Erythroblast (primary cell): ENCODE measurements at regions not wholly inside any gene's neighbourhood (a gene's known extent, or its start where the extent isn't known, plus 50 kb on each side); places are given as distances from the start of the nearest gene placed in this dataset.
"Not testable (repeated sequence)": the region's sequence is repeated elsewhere in the genome, so short reads cannot be mapped to it uniquely, and the experiment has no call there.

Experiments used
- DNase-seq, 2 experiments: peaks; one replicate each; lab custom pipeline; 2025; lab: John Stamatoyannopoulos, UW
- GATA1 ChIP-seq: IDR thresholded peaks from 2 replicates; pipeline ENCODE4 v1.6.1; 2011; ENCODE audit warnings: low read depth, mild to moderate bottlenecking, control low read depth, low read length, moderate library complexity
- POLR2A ChIP-seq: IDR thresholded peaks from 2 replicates; pipeline ENCODE4 v1.6.1; 2011; ENCODE audit warnings: mild to moderate bottlenecking, low read length

- no peak for DNase-seq
- TF ChIP-seq GATA1 (no peak), POLR2A (no peak)
Observed at GRCh38 chr13:80086304-80086721, 254.6 kb downstream of the SPRY2 start.

- DNase-seq = no peak
- TF ChIP-seq POLR2A = no peak
- no peak for TF ChIP-seq GATA1
Observed at GRCh38 chr13:80083853-80084676, 256.9 kb downstream of the SPRY2 start.

DNA sequence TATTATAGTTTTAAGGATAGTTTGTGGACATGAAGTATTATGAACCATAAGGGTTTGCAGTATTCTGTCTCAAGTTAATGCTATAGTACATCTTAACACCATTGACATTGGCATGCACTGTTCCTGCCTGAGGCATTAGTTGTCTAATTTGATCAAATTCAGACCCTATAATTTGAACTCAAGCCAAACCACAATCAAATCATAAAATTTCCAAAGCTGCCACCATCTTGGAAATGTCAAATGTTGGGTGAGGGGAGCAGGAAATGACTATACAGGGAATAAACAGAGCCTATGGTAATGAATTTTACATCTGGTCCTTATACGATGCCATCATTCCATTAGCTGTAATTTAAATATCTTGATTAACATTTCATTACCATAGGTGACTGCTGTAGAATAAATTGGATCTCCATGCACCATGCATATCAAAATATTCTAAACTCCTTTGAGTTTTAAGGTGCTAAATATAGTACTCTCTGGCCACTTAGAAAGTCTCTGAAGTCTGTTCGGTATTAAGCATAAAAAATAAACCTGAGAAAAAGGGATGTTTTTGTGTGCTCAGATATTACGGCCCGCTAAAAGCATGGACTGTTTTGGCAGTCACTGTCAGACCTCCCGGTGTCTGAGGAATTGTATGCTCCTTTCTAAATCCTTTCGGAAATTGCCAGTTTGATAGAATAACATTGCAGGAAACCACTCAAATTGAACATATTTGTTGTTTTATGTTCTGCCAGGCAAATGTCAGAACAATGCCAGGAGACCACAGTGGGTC, 257.7 kb downstream of the SPRY2 start:
- TF ChIP-seq POLR2A (no peak), GATA1 (no peak)
- no peak for DNase-seq

GRCh38 chr13:80082396-80083080, 258.4 kb downstream of the SPRY2 start:
- DNase-seq = no peak
- TF ChIP-seq POLR2A = no peak
- TF ChIP-seq GATA1 = no peak

GRCh38 chr13:80074811-80075210, 266.1 kb downstream of the SPRY2 start:
- TF ChIP-seq POLR2A = no peak
- TF ChIP-seq GATA1 = no peak
- no peak for DNase-seq

DNA sequence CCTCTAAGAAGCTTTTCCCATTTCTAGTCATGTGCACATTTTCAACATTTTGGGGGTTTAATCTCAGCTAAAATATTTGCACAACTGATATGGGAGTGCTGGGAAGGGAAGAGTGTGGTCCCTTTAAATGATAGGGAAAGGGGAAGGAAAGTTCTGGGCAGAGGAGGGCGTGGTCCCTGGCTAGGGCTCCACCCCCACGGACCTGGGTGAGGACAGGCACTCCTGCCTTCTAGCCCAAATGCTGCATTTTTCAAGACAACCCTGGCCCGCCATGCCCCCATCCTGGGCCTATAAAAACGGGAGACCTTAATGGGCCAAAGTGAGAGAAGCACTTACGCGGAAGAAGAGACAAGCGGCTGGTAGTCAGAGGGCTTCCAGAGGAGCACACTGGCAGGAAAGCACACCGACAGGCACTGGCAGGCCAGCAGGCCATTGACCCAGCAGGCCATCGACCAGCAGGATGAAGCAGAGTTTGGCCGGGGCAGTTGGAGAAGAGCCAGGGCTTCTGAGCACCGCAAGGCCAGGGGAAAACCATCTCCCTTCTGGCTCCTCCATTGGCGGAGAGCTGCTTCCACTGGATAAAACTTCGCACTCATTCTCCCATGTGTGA, 266.7 kb downstream of the SPRY2 start:
- DNase-seq = no peak
- TF ChIP-seq GATA1 = no peak
- no peak for TF ChIP-seq POLR2A

GRCh38 chr13:80072231-80072630, 268.7 kb downstream of the SPRY2 start:
- TF ChIP-seq POLR2A (no peak), GATA1 (no peak)
- no peak for DNase-seq

- no peak for TF ChIP-seq POLR2A
- no peak for TF ChIP-seq GATA1
- no peak for DNase-seq
Observed at GRCh38 chr13:80070024-80070703, 270.8 kb downstream of the SPRY2 start.

- TF ChIP-seq POLR2A (no peak), GATA1 (no peak)
- no peak for DNase-seq
Observed at GRCh38 chr13:80069374-80069773, 271.6 kb downstream of the SPRY2 start.

DNA sequence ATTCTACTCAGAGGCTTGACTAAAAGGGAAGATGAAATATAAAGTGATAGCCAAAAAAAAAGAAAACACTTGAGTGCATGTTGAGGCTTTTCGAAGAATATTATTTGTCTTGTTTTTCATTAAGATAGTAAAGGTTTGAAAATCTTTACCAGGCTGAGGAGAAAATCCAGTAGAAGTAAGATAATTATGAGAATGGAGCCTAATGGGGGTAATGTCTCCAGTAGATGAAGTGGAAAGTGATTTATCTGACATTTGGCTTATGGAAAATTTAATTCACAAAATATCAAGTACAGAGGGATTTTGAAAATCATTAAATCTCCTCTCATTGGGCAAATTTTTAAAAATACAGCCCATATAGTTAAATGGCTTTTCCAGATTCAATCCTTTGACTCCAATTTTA, 274.9 kb downstream of the SPRY2 start:
- no peak for DNase-seq
- TF ChIP-seq GATA1 (no peak), POLR2A (no peak)

GRCh38 chr13:80062416-80062815, 278.5 kb downstream of the SPRY2 start:
- DNase-seq = not testable (repeated sequence)

DNA sequence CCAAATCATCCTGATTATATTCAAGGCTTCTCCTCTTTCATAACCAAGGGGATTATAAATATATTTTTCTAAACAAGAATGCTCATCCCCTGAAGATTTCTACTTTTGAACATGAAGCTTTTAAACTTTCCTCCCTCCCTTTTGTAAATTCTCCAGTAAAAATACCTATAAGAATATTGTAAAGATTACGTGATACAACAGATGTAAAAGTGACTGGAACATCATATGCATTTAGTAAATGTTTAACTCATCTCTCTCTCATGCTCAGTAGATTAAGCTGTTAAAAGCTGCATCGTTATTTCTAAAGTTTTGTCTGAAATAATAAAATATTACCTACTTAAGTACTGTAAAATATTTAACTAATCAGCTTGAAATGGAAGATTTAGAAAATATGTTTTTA, 281.1 kb downstream of the SPRY2 start:
- DNase-seq = no peak
- TF ChIP-seq GATA1 (no peak), POLR2A (no peak)

DNA sequence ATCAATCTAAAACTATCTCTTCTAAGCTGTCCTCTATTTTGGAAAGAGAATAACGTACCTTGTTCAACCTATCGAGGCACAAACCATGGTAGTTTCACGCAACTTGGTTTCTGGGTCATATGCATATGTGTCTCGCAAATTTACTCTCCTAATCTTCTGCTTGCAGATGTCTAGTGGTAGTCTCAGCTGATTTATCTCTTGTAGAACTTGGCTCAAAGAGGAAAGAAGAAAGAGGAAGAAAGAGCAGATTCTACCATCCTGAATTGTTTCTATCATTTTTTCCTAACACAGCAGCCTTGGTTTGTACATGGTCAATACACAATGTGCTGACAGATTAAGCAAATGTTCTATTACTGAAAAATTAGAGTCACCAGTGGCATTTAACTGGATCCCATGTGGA, 282.3 kb downstream of the SPRY2 start:
- DNase-seq = peak in 1 of 2 experiments; percentile 3
- TF ChIP-seq GATA1 (no peak), POLR2A (no peak)

DNA sequence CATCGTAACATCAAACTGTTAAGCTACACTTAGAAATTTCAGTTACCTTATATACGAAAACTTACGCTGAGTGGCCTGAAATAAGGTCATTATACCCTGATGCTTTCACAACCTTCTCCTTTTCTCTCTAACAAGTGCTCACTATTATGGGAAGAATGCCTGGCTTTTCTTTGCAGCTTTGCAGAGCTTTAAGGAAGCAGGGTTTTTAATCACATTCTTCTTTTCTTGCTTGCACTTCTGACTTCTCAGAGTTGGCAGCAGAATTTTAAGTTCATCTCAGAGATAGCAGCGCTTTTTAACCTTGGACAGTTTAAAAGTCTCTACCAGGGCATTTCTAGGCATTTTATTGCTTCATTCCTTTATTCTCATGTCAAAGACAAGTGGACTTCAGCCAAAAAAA, 285.1 kb downstream of the SPRY2 start:
- TF ChIP-seq POLR2A (no peak), GATA1 (no peak)
- no peak for DNase-seq
